Stimulated activated CD4-positive, alpha-beta T cell treated with anti-CD3 and anti-CD28 coated beads, Interleukin-15, amount 100 ng/mL, for 48 hours (primary cell): ENCODE measurements at regions not wholly inside any gene's neighbourhood (a gene's known extent, or its start where the extent isn't known, plus 50 kb on each side); places are given as distances from the start of the nearest gene placed in this dataset.

Experiments used
- DNase-seq, 2 donors: peaks; one replicate each; pipeline ENCODE4 v3.0.0-alpha.2; 2020; ENCODE audit warnings: low read depth in 2 of 2

DNA sequence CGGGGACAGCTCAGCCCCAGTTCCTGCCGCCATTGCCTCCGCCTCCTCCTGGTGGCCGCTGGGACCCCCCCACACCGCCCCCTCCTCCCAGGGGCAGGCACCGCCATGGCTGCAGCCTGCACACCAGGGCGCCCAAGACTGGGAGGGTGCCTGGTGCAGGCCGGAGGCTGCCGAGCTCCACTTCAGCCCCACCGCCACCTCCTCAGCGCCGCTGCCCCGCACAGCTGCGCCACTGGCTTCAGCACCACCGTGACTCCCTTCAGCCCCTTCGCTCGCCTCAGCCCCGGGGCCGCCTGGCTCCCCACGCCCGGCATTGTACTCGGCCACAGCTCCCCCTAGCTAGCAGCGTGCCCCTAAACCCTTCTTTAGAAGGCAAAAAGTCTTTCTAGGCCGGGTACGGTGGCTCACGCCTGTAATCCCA is 131.1 kb downstream of the CRYBB2 start:
- DNase-seq = no peak

- DNase-seq = no peak
Observed at GRCh38 chr22:25351631-25352293, 132.3 kb downstream of the CRYBB2 start.

- DNase-seq = no peak
Observed at GRCh38 chr22:25352294-25352680, 132.8 kb downstream of the CRYBB2 start.

- no peak for DNase-seq
Observed at GRCh38 chr22:25353516-25354445, 134.3 kb downstream of the CRYBB2 start.

GRCh38 chr22:25354456-25354855 is 135.0 kb downstream of the CRYBB2 start:
- DNase-seq = no peak

DNA sequence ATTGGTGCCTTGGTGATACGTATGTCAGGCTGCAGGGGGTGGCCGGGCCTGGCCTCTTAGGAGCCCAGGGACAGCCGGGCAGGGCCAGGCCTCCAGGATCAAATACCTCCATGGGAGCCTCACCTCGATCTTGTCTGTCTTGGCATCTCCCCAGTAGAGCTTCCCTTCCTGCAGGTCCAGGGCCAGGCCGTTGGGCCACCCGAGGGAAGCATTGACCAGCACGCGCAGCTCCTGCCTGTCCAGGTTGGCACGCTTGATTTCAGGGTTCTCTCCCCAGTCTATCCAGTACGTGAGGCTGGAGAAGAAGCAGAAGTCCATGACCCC is 137.7 kb downstream of the CRYBB2 start:
- DNase-seq = no peak

DNA sequence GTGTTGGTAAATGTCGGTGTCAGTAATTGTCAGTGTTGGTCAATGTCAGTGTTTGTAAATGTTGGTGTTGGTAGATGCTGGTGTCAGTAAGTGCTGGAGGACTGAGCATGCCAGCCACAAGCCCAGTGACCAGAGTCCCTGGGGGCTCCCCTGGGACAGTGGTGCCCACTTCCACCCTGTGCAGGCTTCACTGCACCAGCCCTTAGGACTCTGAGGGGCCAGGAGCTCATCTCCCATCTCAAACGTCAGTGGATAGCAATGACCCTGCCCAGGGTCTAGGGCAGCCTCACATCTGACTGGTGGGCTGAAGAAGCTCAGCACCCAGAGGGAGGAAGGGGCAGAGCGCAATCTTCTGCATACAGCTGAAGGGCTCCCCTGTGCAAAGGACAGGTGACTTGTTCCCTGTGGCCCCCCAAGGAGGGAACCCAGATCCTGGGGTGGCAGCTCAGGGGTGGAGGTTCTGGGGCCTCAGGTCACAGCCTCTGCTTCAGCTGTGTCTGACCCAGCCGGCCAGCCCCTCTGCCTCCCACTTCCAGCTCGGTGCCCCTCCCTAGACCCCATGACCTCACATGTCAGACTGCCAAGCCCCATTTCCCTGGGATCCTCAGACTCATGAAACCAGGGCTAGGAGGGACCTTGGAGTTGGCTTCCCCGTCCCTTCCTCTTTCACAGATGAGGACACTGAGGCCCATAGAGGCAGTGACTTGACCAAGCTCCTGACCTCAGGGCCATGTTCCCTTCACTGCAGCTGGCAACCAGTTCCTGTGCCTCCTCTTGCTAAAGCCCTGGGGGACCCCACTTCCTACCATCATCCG is 138.4 kb downstream of the CRYBB2 start:
- no peak for DNase-seq

GRCh38 chr22:25358421-25359170 is 139.2 kb downstream of the CRYBB2 start:
- DNase-seq = no peak

DNA sequence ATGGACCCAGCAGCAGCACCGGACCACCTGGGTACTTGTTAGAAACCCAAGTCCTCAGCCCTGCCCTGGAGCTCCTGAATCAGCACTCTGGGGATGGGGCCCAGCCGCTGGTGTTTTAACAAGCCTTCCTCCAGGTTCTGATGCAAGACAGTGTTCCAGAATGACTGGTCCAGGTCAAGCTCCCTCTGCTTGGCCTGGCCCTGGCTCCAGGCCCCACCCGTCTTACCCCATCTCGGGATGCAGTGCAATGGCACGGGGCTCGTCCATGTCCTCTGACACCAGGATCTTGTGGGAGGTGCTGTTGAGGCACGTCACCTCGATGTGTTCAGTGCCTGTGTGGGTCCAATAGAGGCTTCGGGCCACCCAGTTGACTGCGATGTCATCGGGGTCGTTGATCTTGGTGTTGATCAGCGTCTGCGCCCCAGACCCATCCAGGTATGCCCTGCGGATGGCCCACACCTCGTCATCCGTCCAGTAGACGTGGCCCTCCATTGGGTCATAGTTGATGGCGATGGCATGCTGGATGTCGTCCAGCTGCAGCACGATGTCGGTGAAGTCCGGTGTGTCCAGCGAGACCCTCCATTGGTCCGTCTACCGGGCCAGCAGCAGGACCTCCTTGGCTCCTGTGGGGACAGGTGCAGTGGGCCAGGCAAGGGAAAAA is 140.3 kb downstream of the CRYBB2 start:
- DNase-seq = no peak

DNA sequence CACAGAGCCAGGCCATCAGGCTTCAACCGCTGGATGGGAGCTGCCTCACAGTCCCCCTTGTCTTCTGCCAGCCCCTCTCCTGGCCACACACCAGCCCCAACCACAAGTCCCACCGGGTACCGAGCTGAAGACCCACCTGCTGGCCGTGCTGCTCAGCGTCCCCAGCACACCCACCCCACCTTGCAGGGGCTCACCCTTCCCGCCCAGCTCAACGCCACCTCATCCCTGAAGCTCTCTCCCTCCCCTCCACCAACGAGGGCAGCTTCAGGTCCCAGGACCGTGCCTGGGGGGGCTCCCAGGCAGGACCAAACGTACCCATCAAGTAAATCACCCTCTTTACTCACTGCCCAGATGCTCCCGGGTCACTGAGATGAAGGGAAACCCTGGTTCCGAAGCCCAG is 141.0 kb downstream of the CRYBB2 start:
- DNase-seq = no peak

DNA sequence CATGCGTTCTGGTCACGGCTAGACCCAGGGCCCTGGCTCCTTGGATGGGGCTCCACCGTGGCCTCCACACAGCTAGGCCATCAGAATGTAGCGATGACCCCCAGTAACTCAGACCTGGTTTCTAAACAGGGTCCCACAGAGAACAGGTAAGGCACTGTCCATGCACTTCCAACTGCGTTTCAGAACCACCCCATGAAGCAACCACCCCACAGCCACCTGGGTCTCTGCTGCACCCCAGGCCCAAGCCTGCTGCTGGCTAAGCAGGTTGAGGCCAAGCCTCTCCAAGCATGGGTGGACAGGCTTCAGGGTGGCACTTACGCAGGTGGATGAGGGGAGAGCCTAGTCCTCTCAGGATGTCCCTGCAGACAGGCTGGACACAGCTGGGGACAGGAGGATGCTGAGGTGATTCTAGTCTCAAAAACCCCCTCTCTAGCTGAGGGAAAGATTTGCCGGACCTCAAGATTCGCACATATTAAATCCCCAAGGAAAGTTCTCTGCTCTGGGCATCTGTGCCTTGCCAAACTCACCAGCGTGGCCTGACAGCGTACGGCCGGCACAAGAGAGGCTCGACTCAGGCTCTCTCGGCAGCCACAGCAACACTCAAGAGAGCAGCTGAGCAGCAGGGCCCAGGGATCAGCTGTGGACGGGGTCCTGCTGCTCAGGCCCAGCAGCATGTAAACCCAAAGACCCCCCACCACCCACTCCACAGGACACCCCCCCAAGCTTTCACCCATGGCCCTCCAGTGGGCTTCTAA is 141.6 kb downstream of the CRYBB2 start:
- no peak for DNase-seq

DNA sequence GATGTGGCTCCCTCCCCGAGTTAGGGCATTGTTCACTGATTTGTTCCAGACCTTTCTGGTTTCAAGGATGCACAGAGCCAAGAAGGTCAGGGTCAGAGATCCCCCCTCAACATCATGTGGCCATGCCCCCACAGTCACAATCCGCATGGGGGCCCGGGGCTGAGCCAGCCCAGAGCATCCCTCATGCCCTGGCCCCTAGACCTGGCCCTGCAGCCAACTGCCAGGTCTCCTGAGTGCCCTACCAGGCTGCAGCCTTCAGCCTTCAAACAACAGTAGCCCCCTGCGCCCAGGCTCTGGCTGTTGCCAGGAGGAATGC is 142.4 kb downstream of the CRYBB2 start:
- DNase-seq = no peak

DNA sequence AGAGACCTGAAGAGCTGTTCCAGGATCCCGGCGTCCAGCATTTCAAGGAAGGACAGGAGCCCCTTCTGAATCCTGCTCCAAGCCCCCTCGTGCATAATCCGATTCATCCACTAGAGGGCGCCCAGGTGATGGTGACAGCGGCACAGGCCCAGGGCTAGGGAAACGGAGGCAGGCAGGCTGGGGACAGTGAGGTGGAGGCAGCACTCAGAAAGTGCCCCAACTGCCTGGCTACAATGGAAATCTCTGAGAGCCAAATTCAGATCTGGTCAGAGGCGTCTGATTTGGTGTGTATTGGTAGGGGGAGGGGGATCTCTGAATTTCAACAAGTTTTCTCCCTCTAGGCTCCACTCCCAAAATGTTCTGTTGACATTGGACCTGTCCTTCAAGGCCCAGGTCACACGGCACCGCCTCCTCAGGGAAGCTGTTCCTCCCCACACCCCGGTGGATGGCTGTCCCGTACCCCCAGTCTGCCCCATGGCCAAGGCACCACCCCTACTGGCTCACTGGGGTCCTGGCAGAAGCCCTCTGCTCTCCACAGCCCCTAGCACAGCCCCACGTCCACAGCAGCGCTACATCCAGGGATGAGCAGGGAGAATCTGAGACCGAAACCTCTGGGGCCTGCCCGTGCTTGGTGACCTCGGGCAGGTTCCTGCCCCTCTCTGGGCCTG is 142.9 kb downstream of the CRYBB2 start:
- peak; percentile 38 to 61 for DNase-seq

DNA sequence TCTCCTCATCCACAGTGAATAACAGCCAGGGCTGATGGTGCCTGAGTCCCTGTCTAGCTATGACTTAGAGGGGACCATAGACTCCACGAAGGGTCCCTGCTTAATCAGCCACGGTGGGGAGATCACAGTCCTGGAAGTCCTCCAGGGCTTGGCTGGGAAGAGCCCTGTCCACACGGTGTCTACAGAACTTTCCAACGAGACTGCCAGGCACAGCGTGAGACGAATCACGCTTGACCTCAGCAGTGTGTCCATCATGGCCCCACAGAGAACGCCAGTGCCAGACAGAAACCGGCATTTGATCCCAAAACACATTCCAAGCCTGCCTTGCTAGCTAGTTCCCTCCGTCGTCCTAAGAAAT is 143.4 kb downstream of the CRYBB2 start:
- no peak for DNase-seq

DNA sequence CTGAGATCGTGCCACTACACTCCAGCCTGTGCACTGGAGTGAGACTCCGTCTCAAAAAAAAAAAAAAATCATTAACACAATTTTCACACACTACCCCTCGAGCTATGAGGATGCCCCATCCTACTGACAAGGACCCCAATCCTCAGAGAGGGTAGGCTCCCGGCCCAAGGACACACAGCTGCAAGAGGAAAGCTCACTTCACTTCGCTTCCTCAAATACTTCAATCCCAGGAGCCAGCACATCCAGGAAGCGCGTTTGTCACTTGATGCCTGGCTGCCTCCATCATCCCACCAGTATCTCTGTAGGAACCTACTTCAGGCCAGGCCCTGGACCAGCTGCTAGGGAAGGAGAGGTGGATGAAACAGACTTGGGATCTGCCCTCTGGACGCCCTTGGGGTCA is 144.0 kb downstream of the CRYBB2 start:
- no peak for DNase-seq

DNA sequence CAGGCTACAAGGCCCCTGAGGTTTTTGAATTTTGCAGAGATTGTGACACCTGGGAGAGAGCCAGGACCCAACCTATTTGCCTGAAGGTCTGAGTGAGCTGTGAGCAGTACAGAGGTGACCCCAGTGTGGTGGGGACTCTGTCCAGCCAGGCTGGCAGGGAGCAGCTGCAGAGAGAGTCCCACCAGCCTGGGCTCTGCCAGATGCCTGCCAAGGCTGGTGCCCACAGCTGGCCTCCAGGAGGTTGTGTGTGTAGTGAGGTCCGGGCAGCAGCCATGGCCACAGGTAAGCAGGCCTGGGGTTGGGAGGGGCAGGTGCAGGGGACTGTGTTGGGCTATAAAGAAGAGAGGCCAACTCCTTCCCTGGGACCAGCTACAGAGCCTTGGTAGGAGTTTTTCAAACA is 144.8 kb downstream of the CRYBB2 start:
- no peak for DNase-seq

DNA sequence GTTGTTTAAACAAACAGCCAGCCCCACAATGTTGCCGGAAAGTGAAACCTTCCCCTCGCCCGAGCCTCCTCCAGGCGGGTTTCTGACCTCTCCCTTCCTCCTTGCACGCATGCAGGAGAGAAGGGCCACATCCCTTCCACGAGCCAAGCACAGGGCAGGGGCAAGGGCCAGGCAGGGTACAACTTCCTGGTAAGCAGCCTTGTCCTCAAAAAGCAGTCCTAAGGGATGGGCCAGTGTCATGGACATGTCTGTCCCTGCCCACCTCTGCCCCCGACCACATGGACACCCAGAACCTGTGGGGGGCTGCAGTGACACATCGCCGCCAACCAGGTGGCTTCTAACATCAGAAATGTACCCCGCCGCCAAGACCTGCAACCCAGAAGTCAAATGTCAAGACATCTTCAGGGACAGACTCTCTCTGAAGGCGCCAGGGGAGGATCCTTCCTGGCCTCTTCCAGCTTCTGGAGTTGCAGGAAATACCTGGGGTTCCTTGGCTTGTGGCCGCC is 145.3 kb downstream of the CRYBB2 start:
- no peak for DNase-seq

DNA sequence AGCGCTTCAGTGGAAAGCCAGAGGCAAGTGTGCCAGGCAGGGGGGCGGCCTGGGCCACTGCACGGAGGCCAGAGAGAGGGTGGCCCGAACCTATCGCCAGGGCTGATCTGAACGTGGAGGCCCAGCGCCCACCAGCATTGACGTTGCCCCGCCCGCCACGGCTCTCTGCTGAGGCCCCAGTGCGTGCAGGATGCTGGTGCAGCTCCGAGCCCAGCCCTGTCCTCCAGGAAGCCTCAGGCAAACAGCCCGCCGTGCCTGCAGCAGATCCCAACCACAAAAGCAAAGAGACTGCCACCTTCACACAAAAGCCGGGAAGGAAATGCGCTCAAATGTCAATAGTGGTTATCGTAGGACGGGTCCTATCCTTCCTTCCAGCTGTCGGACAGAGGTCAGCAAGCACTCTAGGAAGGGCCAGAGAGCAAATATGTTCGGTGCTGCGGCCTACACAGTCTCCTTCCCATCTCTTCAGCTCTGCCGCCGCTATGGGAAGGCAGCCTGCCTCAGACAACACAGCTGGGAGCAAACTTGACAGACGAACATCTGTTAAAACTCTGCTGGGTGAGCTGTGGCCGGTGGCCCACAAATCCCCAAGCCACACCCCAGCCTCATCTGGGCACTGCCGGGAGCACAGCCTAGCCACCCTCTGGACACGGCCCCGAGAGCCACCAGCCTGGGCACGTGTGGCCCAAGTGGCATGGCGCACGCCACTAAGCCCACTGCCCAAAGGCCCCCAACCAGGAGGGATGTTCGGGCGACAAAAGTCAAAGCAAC is 146.2 kb downstream of the CRYBB2 start:
- no peak for DNase-seq

- no peak for DNase-seq
Observed at GRCh38 chr22:25366408-25366807, 147.0 kb downstream of the CRYBB2 start.
